Neutrophil (primary cell): ENCODE measurements at regions not wholly inside any gene's neighbourhood (a gene's known extent, or its start where the extent isn't known, plus 50 kb on each side); places are given as distances from the start of the nearest gene placed in this dataset.

Experiments
- H3K27ac ChIP-seq: fragments of 200-600 bp; sonication (generic); 2 replicates; pipeline ENCODE4 v1.5.1; 2016; ENCODE audit warnings: mild to moderate bottlenecking, moderate library complexity
- H3K27me3 ChIP-seq: fragments of 200-600 bp; sonication (generic); 2 replicates; pipeline ENCODE4 v1.6.0; 2016; ENCODE audit warnings: mild to moderate bottlenecking
- H3K36me3 ChIP-seq: fragments of 200-600 bp; sonication (generic); 2 replicates; pipeline ENCODE4 v1.5.1; 2017
- H3K4me1 ChIP-seq, 2 experiments: fragments of 200-600 bp in 1 of 2; sonication (generic) in 1 of 2; 1 replicate in 1 of 2; 2 replicates in 1 of 2; pipeline versions ENCODE4 v1.5.1 to v1.6.1; 2013 to 2016; ENCODE audit warnings: low read depth in 1 of 2, low read length in 1 of 2, mild to moderate bottlenecking in 1 of 2, moderate library complexity in 1 of 2; ENCODE audit not compliant: control insufficient read depth in 1 of 2, insufficient read depth in 1 of 2
- H3K4me3 ChIP-seq, 2 experiments: fragments of 200-600 bp in 1 of 2; sonication (generic) in 1 of 2; 1 replicate in 1 of 2; 2 replicates in 1 of 2; pipeline ENCODE4 v1.5.1; 2013 to 2016; ENCODE audit warnings: low read depth in 1 of 2, low read length in 1 of 2, mild to moderate bottlenecking in 1 of 2, moderate library complexity in 1 of 2
- H3K9me3 ChIP-seq: fragments of 200-600 bp; sonication (generic); 2 replicates; pipeline ENCODE4 v1.5.1; 2016
- CTCF ChIP-seq: fragments of 200-600 bp; sonication (generic); IDR thresholded peaks from 2 replicates; pipeline ENCODE4 v1.5.1; 2016; ENCODE audit warnings: antibody characterized with exemption

GRCh38 chr5:54670281-54670680, 152.7 kb downstream of the SNX18 start:
- peak overlapping the region; percentile 90 for H3K27ac ChIP-seq
- no peaks in the 10 kb centered on the region for H3K9me3 ChIP-seq
- TF ChIP-seq CTCF, result no peak
- peaks cover 62 to 65% of the 10 kb centered on the region in 2 experiments for H3K4me1 ChIP-seq
- H3K4me3 ChIP-seq, result peak overlapping the region in 1 of 2 experiments; percentile 53
- H3K36me3 ChIP-seq, result no peaks in the 10 kb centered on the region
- H3K27me3 ChIP-seq, result no peaks in the 10 kb centered on the region

- H3K9me3 ChIP-seq, result no peaks in the 10 kb centered on the region
- no peak overlapping the region for H3K4me3 ChIP-seq
- peak overlapping the region; percentile 90 for H3K27ac ChIP-seq
- H3K4me1 ChIP-seq, result peaks cover 58 to 60% of the 10 kb centered on the region in 2 experiments
- H3K36me3 ChIP-seq, result no peaks in the 10 kb centered on the region
- H3K27me3 ChIP-seq, result no peaks in the 10 kb centered on the region
- no peak for TF ChIP-seq CTCF
These were observed 152.3 kb downstream of the SNX18 start for GRCh38 chr5:54669845-54670244.

GRCh38 chr5:54669285-54669684, 151.7 kb downstream of the SNX18 start:
- H3K4me3 ChIP-seq, result no peak overlapping the region
- H3K27me3 ChIP-seq, result no peaks in the 10 kb centered on the region
- no peaks in the 10 kb centered on the region for H3K9me3 ChIP-seq
- no peak for TF ChIP-seq CTCF
- peaks cover 52 to 56% of the 10 kb centered on the region in 2 experiments for H3K4me1 ChIP-seq
- H3K27ac ChIP-seq, result peak overlapping the region; percentile 90
- no peaks in the 10 kb centered on the region for H3K36me3 ChIP-seq

GRCh38 chr5:54668096-54668495, 150.5 kb downstream of the SNX18 start:
- Histone ChIP-seq H3K4me3 (no peak overlapping the region), H3K4me1 (peaks cover 48 to 55% of the 10 kb centered on the region in 2 experiments), H3K36me3 (no peaks in the 10 kb centered on the region), H3K9me3 (no peaks in the 10 kb centered on the region), H3K27me3 (no peaks in the 10 kb centered on the region), H3K27ac (no peak overlapping the region)
- TF ChIP-seq CTCF, result no peak

GRCh38 chr5:54667136-54667535, 149.6 kb downstream of the SNX18 start:
- H3K27ac ChIP-seq, result no peak overlapping the region
- H3K4me1 ChIP-seq, result peaks cover 39 to 46% of the 10 kb centered on the region in 2 experiments
- no peaks in the 10 kb centered on the region for H3K27me3 ChIP-seq
- H3K36me3 ChIP-seq, result no peaks in the 10 kb centered on the region
- no peak for TF ChIP-seq CTCF
- no peaks in the 10 kb centered on the region for H3K9me3 ChIP-seq
- no peak overlapping the region for H3K4me3 ChIP-seq

- Histone ChIP-seq H3K4me1 (peaks cover 8 to 13% of the 10 kb centered on the region in 2 experiments), H3K27ac (no peak overlapping the region), H3K9me3 (no peaks in the 10 kb centered on the region), H3K4me3 (no peak overlapping the region), H3K36me3 (no peaks in the 10 kb centered on the region), H3K27me3 (no peaks in the 10 kb centered on the region)
- no peak for TF ChIP-seq CTCF
These were observed 146.3 kb downstream of the SNX18 start for GRCh38 chr5:54663866-54664265.
